ENCODE measurements at regions not wholly inside any gene's neighbourhood (a gene's known extent, or its start where the extent isn't known, plus 50 kb on each side); places are given as distances from the start of the nearest gene placed in this dataset.
"Not testable (repeated sequence)": the region's sequence is repeated elsewhere in the genome, so short reads cannot be mapped to it uniquely, and the experiment has no call there.

DNA sequence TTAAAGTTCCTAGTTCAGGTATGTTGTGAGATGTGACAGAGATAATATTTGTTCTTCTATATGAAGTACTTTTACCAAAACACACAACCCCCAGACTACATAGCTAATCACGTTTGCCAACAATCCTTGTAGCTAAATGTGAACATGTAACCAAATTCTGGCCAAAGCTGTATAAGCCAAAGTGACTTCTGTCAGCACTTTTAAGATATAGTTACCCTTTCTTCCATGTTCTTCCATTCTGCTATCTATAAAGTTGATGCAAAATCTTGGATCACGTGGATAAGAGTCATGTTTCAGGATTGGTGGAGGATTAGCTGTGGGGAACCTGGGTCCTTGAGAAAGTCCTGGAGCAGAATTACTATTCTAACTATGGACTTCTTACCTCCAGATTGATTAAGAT is 1366.6 kb downstream of the FSCB start:
- no peaks in the 10 kb centered on the region for H3K36me3 ChIP-seq (replicated peaks)
- no peaks in the 10 kb centered on the region for H3K27me3 ChIP-seq (replicated peaks)
- in situ Hi-C loops (cut with HindIII; ENCODE audit: low pct_ligation_motif_present, low sequenced_read_pairs): no loop called here
- DNase-seq: no peak
- no peak overlapping the region for H3K4me3 ChIP-seq (ENCODE audit: low read depth, low read length)
- no peak overlapping the region for H3K27ac ChIP-seq
- TF ChIP-seq, protein P1, sequence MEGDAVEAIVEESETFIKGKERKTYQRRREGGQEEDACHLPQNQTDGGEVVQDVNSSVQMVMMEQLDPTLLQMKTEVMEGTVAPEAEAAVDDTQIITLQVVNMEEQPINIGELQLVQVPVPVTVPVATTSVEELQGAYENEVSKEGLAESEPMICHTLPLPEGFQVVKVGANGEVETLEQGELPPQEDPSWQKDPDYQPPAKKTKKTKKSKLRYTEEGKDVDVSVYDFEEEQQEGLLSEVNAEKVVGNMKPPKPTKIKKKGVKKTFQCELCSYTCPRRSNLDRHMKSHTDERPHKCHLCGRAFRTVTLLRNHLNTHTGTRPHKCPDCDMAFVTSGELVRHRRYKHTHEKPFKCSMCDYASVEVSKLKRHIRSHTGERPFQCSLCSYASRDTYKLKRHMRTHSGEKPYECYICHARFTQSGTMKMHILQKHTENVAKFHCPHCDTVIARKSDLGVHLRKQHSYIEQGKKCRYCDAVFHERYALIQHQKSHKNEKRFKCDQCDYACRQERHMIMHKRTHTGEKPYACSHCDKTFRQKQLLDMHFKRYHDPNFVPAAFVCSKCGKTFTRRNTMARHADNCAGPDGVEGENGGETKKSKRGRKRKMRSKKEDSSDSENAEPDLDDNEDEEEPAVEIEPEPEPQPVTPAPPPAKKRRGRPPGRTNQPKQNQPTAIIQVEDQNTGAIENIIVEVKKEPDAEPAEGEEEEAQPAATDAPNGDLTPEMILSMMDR (IDR thresholded peaks at IDR 0.05; ENCODE audit: low read depth, low read length, missing control alignments): no peak

DNA sequence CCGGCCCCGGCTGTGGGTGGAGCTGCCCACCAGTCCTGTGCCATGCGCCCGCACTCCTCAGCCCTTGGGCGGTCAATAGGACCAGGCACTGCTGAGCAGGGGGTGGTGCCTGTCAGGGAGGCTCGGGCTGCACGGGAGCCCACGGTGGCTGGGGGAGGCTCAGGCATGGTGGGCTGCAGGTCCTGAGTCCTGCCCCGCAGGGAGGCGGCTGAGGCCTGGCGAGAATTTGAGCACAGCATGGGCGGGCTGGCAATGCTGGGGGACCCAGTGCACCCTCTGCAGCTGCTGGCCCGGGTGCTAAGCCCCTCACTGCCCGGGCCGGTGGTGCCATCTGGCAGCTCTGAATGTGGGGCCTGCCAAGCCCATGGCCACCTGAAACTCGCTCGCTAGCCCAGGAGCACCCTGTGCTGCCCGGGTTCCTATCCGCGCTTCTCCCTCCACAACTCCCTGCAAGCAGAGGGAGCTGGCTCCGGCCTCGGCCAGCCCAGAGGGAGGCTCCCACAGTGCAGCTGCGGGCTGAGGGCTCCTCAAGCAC is 1371.1 kb downstream of the FSCB start:
- Histone ChIP-seq H3K27me3 (replicated peaks) (no peaks in the 10 kb centered on the region), H3K4me3 (ENCODE audit: low read depth, low read length) (no peak overlapping the region), H3K27ac (no peak overlapping the region), H3K36me3 (replicated peaks) (no peaks in the 10 kb centered on the region)
- DNase-seq: no peak
- in situ Hi-C loops (cut with HindIII; ENCODE audit: low pct_ligation_motif_present, low sequenced_read_pairs): no loop called here
- TF ChIP-seq, protein P1 (IDR thresholded peaks at IDR 0.05; ENCODE audit: low read depth, low read length, missing control alignments): no peak

DNA sequence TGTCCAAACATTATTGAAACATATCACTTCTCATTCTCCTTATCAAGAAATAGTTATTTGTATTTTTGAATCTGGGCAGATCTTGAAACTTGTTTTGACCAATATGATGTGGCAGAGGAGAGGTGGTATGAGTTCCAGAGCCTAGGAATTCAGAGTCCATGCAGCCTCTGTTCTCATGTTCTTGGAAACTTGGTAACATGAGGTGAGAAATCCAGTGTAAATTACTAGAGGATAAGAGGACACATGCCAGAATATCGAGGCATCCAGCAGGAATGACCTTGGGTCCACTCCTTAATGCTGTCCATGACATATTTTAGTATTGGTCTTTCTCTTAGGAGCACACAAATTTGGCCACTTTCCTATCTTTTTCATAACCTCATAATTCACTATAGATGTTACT is 1374.6 kb downstream of the FSCB start:
- no peak overlapping the region for H3K27ac ChIP-seq
- TF ChIP-seq, protein P1 (IDR thresholded peaks at IDR 0.05; ENCODE audit: low read depth, low read length, missing control alignments): no peak
- H3K27me3 ChIP-seq (replicated peaks): no peaks in the 10 kb centered on the region
- in situ Hi-C loops (cut with HindIII; ENCODE audit: low pct_ligation_motif_present, low sequenced_read_pairs): no loop called here
- no peaks in the 10 kb centered on the region for H3K36me3 ChIP-seq (replicated peaks)
- no peak overlapping the region for H3K4me3 ChIP-seq (ENCODE audit: low read depth, low read length)
- no peak for DNase-seq

DNA sequence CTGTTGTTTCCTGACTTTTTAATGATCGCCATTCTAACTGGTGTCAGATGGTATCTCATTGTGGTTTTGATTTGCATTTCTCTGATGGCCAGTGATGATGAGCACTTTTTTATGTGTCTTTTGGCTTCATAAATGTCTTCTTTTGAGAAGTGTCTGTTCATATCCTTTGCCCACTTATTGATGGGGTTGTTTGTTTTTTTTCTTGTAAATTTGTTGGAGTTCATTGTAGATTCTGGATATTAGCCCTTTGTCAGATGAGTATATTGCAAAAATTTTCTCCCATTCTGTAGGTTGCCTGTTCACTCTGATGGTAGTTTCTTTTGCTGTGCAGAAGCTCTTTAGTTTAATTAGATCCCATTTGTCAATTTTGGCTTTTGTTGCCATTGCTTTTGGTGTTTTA is 1378.7 kb downstream of the FSCB start:
- H3K27me3 ChIP-seq (replicated peaks); in situ Hi-C loops (cut with HindIII; ENCODE audit: low pct_ligation_motif_present, low sequenced_read_pairs); H3K27ac ChIP-seq; DNase-seq; H3K4me3 ChIP-seq (ENCODE audit: low read depth, low read length); H3K36me3 ChIP-seq (replicated peaks): not testable (repeated sequence)

DNA sequence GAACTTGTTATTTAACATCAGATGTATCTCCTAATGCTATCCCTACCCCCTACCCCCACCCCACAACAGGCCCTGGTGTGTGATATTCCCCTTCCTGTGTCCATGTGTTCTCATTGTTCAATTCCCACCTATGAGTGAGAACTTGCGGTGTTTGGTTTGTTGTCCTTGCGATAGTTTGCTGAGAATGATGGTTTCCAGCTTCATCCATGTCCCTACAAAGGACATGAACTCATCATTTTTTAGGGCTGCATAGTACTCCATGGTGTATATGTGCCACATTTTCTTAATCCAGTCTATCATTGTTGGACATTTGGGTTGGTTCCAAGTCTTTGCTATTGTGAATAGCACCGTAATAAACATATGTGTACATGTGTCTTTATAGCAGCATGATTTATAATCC is 1379.2 kb downstream of the FSCB start:
- H3K36me3 ChIP-seq (replicated peaks); DNase-seq; in situ Hi-C loops (cut with HindIII; ENCODE audit: low pct_ligation_motif_present, low sequenced_read_pairs); H3K27ac ChIP-seq; H3K27me3 ChIP-seq (replicated peaks); H3K4me3 ChIP-seq (ENCODE audit: low read depth, low read length): not testable (repeated sequence)

DNA sequence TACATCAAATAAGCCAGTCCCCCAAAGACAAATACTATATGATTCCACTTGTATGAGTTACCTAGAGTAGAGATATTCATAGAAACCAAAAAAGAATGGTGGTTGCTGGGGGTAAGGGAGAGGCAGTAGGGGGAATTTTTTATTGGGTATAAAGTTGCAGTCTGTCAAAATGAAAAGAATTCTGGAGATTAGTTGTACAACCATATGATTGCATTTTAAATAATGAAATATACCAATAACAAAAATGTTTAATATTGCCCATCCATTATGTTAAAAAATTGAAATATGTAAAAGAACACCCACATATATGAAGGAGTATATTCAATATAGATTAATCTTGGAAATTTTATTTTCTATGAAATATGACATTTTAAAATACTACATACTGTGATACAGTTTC is 1383.5 kb downstream of the FSCB start:
- TF ChIP-seq, protein P1 (IDR thresholded peaks at IDR 0.05; ENCODE audit: low read depth, low read length, missing control alignments): no peak
- Histone ChIP-seq H3K36me3 (replicated peaks) (no peaks in the 10 kb centered on the region), H3K4me3 (ENCODE audit: low read depth, low read length) (no peak overlapping the region), H3K27me3 (replicated peaks) (no peaks in the 10 kb centered on the region), H3K27ac (no peak overlapping the region)
- DNase-seq: no peak
- in situ Hi-C loops (cut with HindIII; ENCODE audit: low pct_ligation_motif_present, low sequenced_read_pairs): no loop called here

DNA sequence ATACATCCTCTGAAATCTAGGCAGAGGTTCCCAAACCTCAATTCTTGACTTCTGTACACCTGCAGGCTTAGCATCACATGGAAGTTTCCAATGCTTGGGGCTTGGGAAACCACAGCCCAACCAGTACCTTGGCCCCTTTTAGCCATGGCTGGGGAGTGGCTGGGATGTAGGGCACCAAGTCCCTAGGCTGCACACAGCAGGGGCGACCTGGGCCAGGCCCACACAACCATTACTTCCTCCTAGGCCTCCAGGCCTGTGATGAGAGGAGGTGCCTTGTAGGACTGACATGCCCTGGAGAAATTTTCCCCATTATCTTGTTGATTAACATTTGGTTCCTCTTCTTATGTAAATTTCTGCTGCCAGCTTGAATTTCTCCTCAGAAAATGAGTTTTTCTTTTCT is 1387.4 kb downstream of the FSCB start:
- no peak for DNase-seq
- TF ChIP-seq, protein P1 (IDR thresholded peaks at IDR 0.05; ENCODE audit: low read depth, low read length, missing control alignments): no peak
- Histone ChIP-seq H3K27me3 (replicated peaks) (no peaks in the 10 kb centered on the region), H3K27ac (no peak overlapping the region), H3K36me3 (replicated peaks) (no peaks in the 10 kb centered on the region), H3K4me3 (ENCODE audit: low read depth, low read length) (no peak overlapping the region)
- in situ Hi-C loops (cut with HindIII; ENCODE audit: low pct_ligation_motif_present, low sequenced_read_pairs): no loop called here
